ENCODE measurements at regions not wholly inside any gene's neighbourhood (a gene's known extent, or its start where the extent isn't known, plus 50 kb on each side); places are given as distances from the start of the nearest gene placed in this dataset.

GRCh38 chr2:181196401-181196800, 216.0 kb downstream of the UBE2E3 start:
- Mint-ChIP-seq H3K9me3 (no peaks in the 10 kb centered on the region), H3K36me3 (ENCODE audit: low read depth) (no peaks in the 10 kb centered on the region), H3K4me1 (ENCODE audit: low read depth) (no peaks in the 10 kb centered on the region), H3K4me3 (no peak overlapping the region), H3K27ac (no peak overlapping the region), H3K27me3 (ENCODE audit: insufficient read depth) (no peaks in the 10 kb centered on the region)
- no peak for DNase-seq
- TF ChIP-seq, protein P1, sequence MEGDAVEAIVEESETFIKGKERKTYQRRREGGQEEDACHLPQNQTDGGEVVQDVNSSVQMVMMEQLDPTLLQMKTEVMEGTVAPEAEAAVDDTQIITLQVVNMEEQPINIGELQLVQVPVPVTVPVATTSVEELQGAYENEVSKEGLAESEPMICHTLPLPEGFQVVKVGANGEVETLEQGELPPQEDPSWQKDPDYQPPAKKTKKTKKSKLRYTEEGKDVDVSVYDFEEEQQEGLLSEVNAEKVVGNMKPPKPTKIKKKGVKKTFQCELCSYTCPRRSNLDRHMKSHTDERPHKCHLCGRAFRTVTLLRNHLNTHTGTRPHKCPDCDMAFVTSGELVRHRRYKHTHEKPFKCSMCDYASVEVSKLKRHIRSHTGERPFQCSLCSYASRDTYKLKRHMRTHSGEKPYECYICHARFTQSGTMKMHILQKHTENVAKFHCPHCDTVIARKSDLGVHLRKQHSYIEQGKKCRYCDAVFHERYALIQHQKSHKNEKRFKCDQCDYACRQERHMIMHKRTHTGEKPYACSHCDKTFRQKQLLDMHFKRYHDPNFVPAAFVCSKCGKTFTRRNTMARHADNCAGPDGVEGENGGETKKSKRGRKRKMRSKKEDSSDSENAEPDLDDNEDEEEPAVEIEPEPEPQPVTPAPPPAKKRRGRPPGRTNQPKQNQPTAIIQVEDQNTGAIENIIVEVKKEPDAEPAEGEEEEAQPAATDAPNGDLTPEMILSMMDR (IDR thresholded peaks at IDR 0.05): no peak

- H3K9me3 Mint-ChIP-seq: no peaks in the 10 kb centered on the region
- no peak overlapping the region for H3K4me3 Mint-ChIP-seq
- H3K4me1 Mint-ChIP-seq (ENCODE audit: low read depth): peaks cover 5% of the 10 kb centered on the region
- H3K27ac Mint-ChIP-seq: no peak overlapping the region
- TF ChIP-seq, protein P1 (IDR thresholded peaks at IDR 0.05): no peak
- no peak for DNase-seq
- H3K27me3 Mint-ChIP-seq (ENCODE audit: insufficient read depth): no peaks in the 10 kb centered on the region
- no peaks in the 10 kb centered on the region for H3K36me3 Mint-ChIP-seq (ENCODE audit: low read depth)
These were observed 216.8 kb downstream of the UBE2E3 start for GRCh38 chr2:181197140-181197760.

GRCh38 chr2:181198183-181198864, 217.9 kb downstream of the UBE2E3 start:
- Mint-ChIP-seq H3K4me3 (no peak overlapping the region), H3K4me1 (ENCODE audit: low read depth) (peaks cover 15% of the 10 kb centered on the region), H3K27ac (no peak overlapping the region), H3K36me3 (ENCODE audit: low read depth) (no peaks in the 10 kb centered on the region), H3K9me3 (no peaks in the 10 kb centered on the region), H3K27me3 (ENCODE audit: insufficient read depth) (no peaks in the 10 kb centered on the region)
- TF ChIP-seq, protein P1 (IDR thresholded peaks at IDR 0.05): no peak
- no peak for DNase-seq

GRCh38 chr2:181203412-181203811, 223.0 kb downstream of the UBE2E3 start:
- H3K4me3 Mint-ChIP-seq: peak overlapping the region; percentile 35; the same call in 1 of the 2 replicates
- H3K27me3 Mint-ChIP-seq (ENCODE audit: insufficient read depth): no peaks in the 10 kb centered on the region
- H3K4me1 Mint-ChIP-seq (ENCODE audit: low read depth): peaks cover 32% of the 10 kb centered on the region
- TF ChIP-seq, protein P1 (IDR thresholded peaks at IDR 0.05): no peak
- H3K36me3 Mint-ChIP-seq (ENCODE audit: low read depth): peaks cover 16% of the 10 kb centered on the region
- peak; percentile 86 for DNase-seq
- peaks cover 21% of the 10 kb centered on the region for H3K9me3 Mint-ChIP-seq
- H3K27ac Mint-ChIP-seq: peak overlapping the region; percentile 67

- TF ChIP-seq, protein P1 (IDR thresholded peaks at IDR 0.05): no peak
- Mint-ChIP-seq H3K36me3 (ENCODE audit: low read depth) (peaks cover 16% of the 10 kb centered on the region), H3K4me3 (peak overlapping the region; percentile 16; the same call in 1 of the 2 replicates), H3K27ac (peak overlapping the region; percentile 41), H3K9me3 (peaks cover 21% of the 10 kb centered on the region), H3K4me1 (ENCODE audit: low read depth) (peaks cover 32% of the 10 kb centered on the region), H3K27me3 (ENCODE audit: insufficient read depth) (no peaks in the 10 kb centered on the region)
- peak; percentile 23 for DNase-seq
These were observed 223.5 kb downstream of the UBE2E3 start for GRCh38 chr2:181203916-181204315.
